Smooth muscle cell of the brain vasculature (primary cell): ENCODE measurements at regions not wholly inside any gene's neighbourhood (a gene's known extent, or its start where the extent isn't known, plus 50 kb on each side); places are given as distances from the start of the nearest gene placed in this dataset.

ENCODE experiments used
- DNase-seq: peaks from one replicate; pipeline ENCODE4 v3.0.0-alpha.2; 2012; ENCODE audit warnings: low read depth, low spot score

- no peak for DNase-seq
Observed at GRCh38 chr16:79334127-79334526, 266.4 kb downstream of the MAF start.

- DNase-seq = no peak
Observed at GRCh38 chr16:79331066-79331465, 269.5 kb downstream of the MAF start.

- DNase-seq = no peak
Observed at GRCh38 chr16:79329967-79330366, 270.6 kb downstream of the MAF start.

GRCh38 chr16:79329166-79329521 lies 271.4 kb downstream of the MAF start:
- DNase-seq = no peak

- DNase-seq = no peak
Observed at GRCh38 chr16:79328402-79329165, 272.0 kb downstream of the MAF start.

GRCh38 chr16:79327836-79328235 lies 272.7 kb downstream of the MAF start:
- no peak for DNase-seq

- DNase-seq = no peak
Observed at GRCh38 chr16:79326549-79326948, 274.0 kb downstream of the MAF start.

GRCh38 chr16:79325226-79325945 lies 275.2 kb downstream of the MAF start:
- DNase-seq = no peak

GRCh38 chr16:79320956-79321355 lies 279.6 kb downstream of the MAF start:
- no peak for DNase-seq

GRCh38 chr16:79318143-79318899 lies 282.2 kb downstream of the MAF start:
- DNase-seq = no peak

- DNase-seq = no peak
Observed at GRCh38 chr16:79317521-79317920, 283.0 kb downstream of the MAF start.

- DNase-seq = no peak
Observed at GRCh38 chr16:79317026-79317425, 283.5 kb downstream of the MAF start.

GRCh38 chr16:79316004-79316458 lies 284.5 kb downstream of the MAF start:
- DNase-seq = no peak

GRCh38 chr16:79312502-79312901 lies 288.0 kb downstream of the MAF start:
- no peak for DNase-seq

GRCh38 chr16:79310710-79311109 lies 289.8 kb downstream of the MAF start:
- DNase-seq = no peak

- DNase-seq = no peak
Observed at GRCh38 chr16:79309606-79310005, 290.9 kb downstream of the MAF start.

GRCh38 chr16:79307214-79307613 lies 293.3 kb downstream of the MAF start:
- DNase-seq = no peak

- DNase-seq = no peak
Observed at GRCh38 chr16:79305074-79305473, 295.5 kb downstream of the MAF start.

- no peak for DNase-seq
Observed at GRCh38 chr16:79303959-79304387, 296.6 kb downstream of the MAF start.

- DNase-seq = no peak
Observed at GRCh38 chr16:79303206-79303605, 297.3 kb downstream of the MAF start.

GRCh38 chr16:79302731-79303130 lies 297.8 kb downstream of the MAF start:
- DNase-seq = no peak

GRCh38 chr16:79301051-79301450 lies 299.5 kb downstream of the MAF start:
- DNase-seq = no peak
